ENCODE measurements at regions not wholly inside any gene's neighbourhood (a gene's known extent, or its start where the extent isn't known, plus 50 kb on each side); places are given as distances from the start of the nearest gene placed in this dataset.

DNA sequence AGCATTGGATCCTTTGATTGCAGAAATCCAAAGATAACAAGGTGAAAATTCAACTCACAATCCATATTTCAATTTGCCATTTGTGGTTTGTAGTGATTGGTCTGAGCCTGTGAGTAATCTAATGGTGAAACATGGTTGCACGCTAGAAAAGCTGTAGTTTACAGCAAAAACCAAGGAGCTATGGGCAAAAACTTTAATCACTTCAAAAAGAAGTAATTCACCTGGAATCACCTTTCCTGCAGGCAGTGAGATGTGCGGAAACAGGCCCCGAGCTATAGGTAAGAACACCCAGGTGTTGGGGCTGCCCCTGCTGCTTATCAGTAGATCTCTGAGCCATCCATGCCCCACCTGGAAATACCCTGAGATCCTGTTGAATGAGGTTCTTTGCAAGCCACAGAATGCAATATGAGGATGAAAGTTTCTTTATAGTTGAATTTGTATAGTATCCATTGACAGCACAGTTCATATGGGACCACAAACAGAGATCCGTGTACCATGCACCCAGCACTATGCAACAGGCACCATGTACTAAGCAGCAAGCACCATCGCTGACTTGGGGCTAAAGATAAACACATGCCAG, 208.2 kb downstream of the SPP2 start:
- Histone ChIP-seq H4K20me1 (ENCODE audit: control insufficient read depth, insufficient read depth, insufficient read length) (no peaks in the 10 kb centered on the region), H3K27ac (ENCODE audit: insufficient read length, low read depth, low read length) (no peak overlapping the region), H3K9ac (ENCODE audit: extremely low read depth, insufficient read length, low read length) (no peak overlapping the region), H3K56ac (ENCODE audit: insufficient read length, low read depth, low read length) (no peak overlapping the region), H4K8ac (replicated peaks; ENCODE audit: insufficient read length, low read depth, low read length) (no peak overlapping the region), H3K18ac (ENCODE audit: insufficient read length, low read depth, low read length) (no peak overlapping the region), H2BK120ac (ENCODE audit: low read depth, low read length, poor library complexity, severe bottlenecking) (no peak overlapping the region), H3K27me3 (ENCODE audit: insufficient read depth, low read length) (no peaks in the 10 kb centered on the region), H2BK20ac (ENCODE audit: low read depth, low read length, poor library complexity, severe bottlenecking) (no peak overlapping the region), H3K23me2 (ENCODE audit: insufficient read length, low read depth, low read length, poor library complexity, severe bottlenecking) (no peaks in the 10 kb centered on the region), H2AFZ (ENCODE audit: low read length) (no peak overlapping the region), H3K79me1 (ENCODE audit: insufficient read depth, low read depth, low read length, poor library complexity, severe bottlenecking) (no peaks in the 10 kb centered on the region), H2AK5ac (ENCODE audit: insufficient read length, low read length) (no peak overlapping the region), H3K9me3 (ENCODE audit: control insufficient read depth, low read depth, low read length) (no peaks in the 10 kb centered on the region), H4K91ac (ENCODE audit: insufficient read length, low read depth, low read length) (no peak overlapping the region), H2BK12ac (ENCODE audit: insufficient read length, low read depth, low read length) (no peak overlapping the region), H3K79me2 (ENCODE audit: insufficient read depth, low read length) (no peaks in the 10 kb centered on the region), H2BK5ac (ENCODE audit: insufficient read length, low read length) (no peak overlapping the region), H3K4me1 (ENCODE audit: insufficient read depth, low read length) (no peaks in the 10 kb centered on the region), H2BK15ac (ENCODE audit: low read depth, low read length) (no peak overlapping the region), H3K23ac (ENCODE audit: insufficient read length, low read depth, low read length) (no peak overlapping the region), H3K14ac (ENCODE audit: insufficient read depth, low read length) (no peak overlapping the region), H3K4me2 (ENCODE audit: insufficient read depth, insufficient read length, low read length) (no peak overlapping the region), H4K5ac (ENCODE audit: insufficient read length, low read depth, low read length) (no peak overlapping the region), H3T11ph (ENCODE audit: low read length) (no peak overlapping the region), H3K4ac (ENCODE audit: low read depth, low read length) (no peak overlapping the region)
- Mint-ChIP-seq H3K27ac (no peak overlapping the region), H3K27me3 (ENCODE audit: low read depth) (no peaks in the 10 kb centered on the region; the same call in 1 of the 2 replicates), H3K36me3 (ENCODE audit: insufficient read depth in 1 of 3, low read depth in 3 of 3) (no peaks in the 10 kb centered on the region; a peak in 1 of 7 replicates), H3K4me1 (peaks cover 7 to 15% of the 10 kb centered on the region in 2 experiments), H3K4me3 (no peak overlapping the region), H3K9me3 (no peaks in the 10 kb centered on the region; a peak in 1 of 5 replicates)
- whole genome bisulfite sequencing (ENCODE audit: extremely low coverage, insufficient read length, low lambda C conversion rate): no CpG with 5 or more reads among the region's 5 CpGs
- TF ChIP-seq CTCF (conservative IDR thresholded peaks at IDR 0.05): no peak
- no peak for DNase-seq

Measured in H9 (cell line).